ENCODE measurements at regions not wholly inside any gene's neighbourhood (a gene's known extent, or its start where the extent isn't known, plus 50 kb on each side); places are given as distances from the start of the nearest gene placed in this dataset.
A peak's percentile ranks its signal among the peaks of the same experiment; 100 is the strongest.
"Not testable (repeated sequence)": the region's sequence is repeated elsewhere in the genome, so short reads cannot be mapped to it uniquely, and the experiment has no call there.

GRCh38 chr9:101957705-101958104 lies 219.3 kb upstream of the GRIN3A start:
- DNase-seq: no peak

GRCh38 chr9:101951598-101951997 lies 213.2 kb upstream of the GRIN3A start:
- no peak for DNase-seq

DNA sequence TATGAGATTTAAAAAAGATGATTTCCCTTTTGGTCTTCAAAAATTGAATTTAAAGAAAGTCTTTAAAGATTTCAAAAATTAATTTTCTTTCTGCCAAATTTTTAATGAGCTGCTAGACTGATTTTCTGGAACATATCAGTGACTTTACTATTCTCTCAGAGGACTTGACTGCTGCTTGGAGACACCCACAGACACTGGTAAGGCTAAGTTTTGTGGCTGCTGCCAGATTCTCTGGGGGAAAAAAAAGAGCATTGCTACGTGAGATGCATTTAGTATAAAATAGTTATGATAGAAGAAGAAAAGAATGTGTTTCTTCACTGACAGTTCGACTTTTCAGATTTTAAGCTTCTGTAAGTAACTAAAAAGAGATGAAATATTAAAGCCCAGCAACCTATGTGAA lies 193.3 kb upstream of the GRIN3A start:
- no peak for DNase-seq

- DNase-seq: no peak
Observed at GRCh38 chr9:101930783-101931182, 192.3 kb upstream of the GRIN3A start.

- DNase-seq: no peak
Observed at GRCh38 chr9:101925498-101925897, 187.1 kb upstream of the GRIN3A start.

- DNase-seq: no peak
Observed at GRCh38 chr9:101923451-101923850, 185.0 kb upstream of the GRIN3A start.

GRCh38 chr9:101916948-101917347 lies 178.5 kb upstream of the GRIN3A start:
- not testable (repeated sequence) for DNase-seq

GRCh38 chr9:101915482-101915881 lies 177.0 kb upstream of the GRIN3A start:
- no peak for DNase-seq

DNA sequence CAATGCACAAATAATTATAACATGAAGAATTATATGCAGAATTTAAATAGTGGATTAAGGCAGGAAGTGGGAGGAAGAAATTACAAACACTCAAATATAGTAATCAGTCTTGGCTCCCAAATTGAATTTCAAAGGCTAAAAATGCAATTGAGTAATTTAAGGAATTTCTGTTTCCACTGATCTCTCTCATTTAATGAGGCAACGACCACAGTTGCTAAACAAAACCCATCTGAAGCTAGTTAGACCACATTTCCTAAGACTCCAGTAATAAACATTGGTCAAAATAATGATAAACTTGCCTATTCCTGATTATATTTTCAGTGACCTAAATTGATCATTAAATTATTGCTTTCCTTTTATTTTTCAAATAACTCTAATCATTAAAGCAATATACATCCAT lies 174.3 kb upstream of the GRIN3A start:
- no peak for DNase-seq

- DNase-seq: no peak
Observed at GRCh38 chr9:101907466-101907865, 169.0 kb upstream of the GRIN3A start.

GRCh38 chr9:101904845-101905244 lies 166.4 kb upstream of the GRIN3A start:
- DNase-seq: no peak

GRCh38 chr9:101902051-101902450 lies 163.6 kb upstream of the GRIN3A start:
- no peak for DNase-seq

- DNase-seq: no peak
Observed at GRCh38 chr9:101897196-101897595, 158.7 kb upstream of the GRIN3A start.

- DNase-seq: no peak
Observed at GRCh38 chr9:101893661-101894646, 155.5 kb upstream of the GRIN3A start.

DNA sequence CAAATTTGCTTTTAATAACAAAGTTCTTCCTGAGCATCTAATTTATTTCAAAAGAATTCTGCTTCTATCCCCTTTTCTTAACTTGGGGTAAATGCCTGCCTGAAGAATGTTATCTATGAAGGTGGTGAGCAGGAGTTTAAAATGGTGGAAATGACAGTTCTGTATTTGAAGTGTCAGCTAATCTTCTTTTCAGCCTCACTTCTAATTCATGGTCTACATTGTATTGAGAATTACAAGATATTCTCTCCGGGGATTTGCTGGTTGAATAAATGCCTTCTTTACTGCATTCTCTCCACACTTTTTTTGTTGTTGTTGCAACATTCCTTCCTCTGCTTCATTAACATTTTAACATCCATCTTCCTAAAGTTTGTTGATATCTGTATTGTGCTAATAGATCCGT lies 143.1 kb upstream of the GRIN3A start:
- no peak for DNase-seq

DNA sequence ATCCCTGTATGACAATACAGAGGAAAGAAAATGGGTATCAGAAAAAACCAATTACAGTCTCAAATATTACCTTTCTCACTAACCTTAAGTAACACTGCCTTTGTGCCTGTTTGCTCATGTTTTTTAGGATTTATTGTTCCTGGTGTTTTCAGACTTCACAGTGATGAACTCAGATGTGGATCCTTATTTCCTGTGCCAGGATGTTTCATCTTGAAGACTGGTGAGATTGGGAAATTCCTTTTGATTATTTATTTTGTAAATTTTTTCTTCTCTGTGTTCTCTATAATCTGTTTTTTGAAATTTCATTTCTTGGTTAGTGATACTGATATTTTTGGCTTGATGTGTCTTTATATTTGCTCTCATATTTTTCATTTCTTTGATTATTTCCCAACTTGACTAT lies 142.4 kb upstream of the GRIN3A start:
- no peak for DNase-seq

DNA sequence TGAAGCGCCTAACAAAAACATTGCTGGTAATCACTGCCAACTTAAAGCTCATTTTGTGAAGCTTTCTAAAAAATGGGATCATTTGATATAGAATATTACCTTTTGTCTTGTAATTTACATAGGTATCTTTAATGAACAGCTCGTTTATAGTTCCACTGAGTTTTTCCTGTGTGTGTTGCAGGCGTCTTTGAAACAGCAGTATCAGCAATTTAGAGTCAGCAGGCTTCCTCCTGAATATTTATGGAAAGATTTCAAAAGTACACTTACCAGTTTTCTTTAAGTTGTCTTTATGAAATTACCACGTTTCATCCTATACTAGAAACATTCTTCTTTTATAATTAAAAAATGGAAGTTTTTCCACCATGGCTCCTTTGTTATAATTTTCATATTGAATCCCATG lies 140.3 kb upstream of the GRIN3A start:
- DNase-seq: no peak

GRCh38 chr9:101877439-101877838 lies 139.0 kb upstream of the GRIN3A start:
- no peak for DNase-seq

DNA sequence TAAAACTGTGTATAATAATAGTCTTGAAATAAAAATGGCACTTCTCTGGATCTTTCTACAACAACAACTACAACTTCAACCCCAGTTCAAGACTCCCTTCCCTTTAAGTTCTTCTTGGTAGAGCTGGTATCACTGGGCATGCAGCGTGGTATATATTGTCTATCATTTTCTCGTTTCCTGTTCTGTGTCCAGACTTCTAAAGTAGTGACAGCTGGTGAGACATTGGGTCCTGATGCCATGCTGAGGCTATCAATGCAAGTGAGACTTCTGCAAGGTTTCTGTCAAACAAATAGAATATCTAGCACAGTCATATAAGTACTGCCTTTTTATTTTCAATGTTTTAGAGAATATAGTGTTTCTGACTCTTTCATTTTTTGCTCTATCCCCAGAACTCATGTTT lies 123.0 kb upstream of the GRIN3A start:
- no peak for DNase-seq

- no peak for DNase-seq
Observed at GRCh38 chr9:101860920-101861319, 122.5 kb upstream of the GRIN3A start.

DNA sequence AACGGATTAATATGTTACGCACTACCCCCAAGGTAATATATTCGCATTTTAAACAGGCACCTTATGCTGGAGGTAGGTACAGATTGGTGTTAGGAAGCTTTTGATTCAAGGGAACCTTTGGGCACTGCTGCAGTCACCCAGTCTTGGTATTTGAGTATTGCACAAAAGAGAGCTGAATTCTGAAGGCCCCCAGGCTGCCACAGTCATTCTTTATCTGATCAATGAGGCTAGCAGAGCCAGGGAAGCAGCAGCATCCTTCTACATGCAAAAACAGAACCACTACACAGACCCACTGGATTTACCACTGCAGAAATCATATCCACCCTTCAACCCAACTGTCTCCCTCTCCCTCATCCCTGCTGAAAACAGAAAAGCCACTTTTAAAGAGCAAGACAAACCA lies 121.2 kb upstream of the GRIN3A start:
- no peak for DNase-seq

- DNase-seq: no peak
Observed at GRCh38 chr9:101858026-101858425, 119.6 kb upstream of the GRIN3A start.

GRCh38 chr9:101849102-101849707 lies 110.8 kb upstream of the GRIN3A start:
- DNase-seq: no peak

DNA sequence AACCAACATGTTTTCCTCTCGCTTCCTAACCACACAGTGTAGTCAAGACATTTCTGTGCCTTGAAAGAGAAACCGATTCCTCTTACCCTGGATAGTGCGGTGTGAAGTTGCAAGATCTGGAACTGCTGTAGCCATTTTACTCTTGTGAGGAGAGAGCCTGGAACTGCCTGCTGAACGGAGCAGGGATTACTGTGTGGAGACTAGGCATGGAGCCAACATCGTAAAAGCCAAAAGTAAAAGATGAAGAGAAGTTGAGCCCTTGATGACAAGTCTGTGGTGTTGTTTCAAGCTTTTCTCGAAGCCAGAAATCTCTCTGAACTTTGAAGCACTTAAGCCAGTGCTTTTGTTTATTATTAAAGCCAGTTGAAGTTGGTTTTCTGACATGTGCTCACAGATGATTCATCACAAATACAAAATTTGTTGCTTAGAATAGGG lies 110.1 kb upstream of the GRIN3A start:
- DNase-seq: peak; percentile 67

Measured in left hindlimb (tissue), 1 donor.